ENCODE measurements at regions not wholly inside any gene's neighbourhood (a gene's known extent, or its start where the extent isn't known, plus 50 kb on each side); places are given as distances from the start of the nearest gene placed in this dataset.

- DNase-seq (ENCODE audit: low read depth), result no peak
Observed at GRCh38 chr4:32251126-32251525, 1531.0 kb downstream of the PCDH7 start.

DNA sequence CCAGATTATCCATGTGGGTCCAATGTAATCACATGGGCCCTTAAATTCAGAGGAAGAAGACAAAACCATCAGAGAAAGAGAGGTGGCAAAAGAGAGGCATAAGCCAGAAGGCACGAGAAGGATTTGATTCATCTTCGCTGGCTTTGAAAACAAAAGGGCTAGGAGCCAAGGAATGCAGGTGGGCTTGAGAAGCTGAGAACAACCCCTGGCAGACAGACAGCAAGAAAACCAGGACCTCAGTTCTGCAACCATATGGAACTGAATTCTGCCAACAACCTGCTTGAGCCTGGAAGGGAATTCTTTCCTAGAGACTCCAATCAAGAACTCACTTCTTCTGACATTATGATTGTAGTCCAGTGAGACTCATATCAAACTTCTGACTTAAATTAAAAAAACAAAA is 1531.8 kb downstream of the PCDH7 start:
- no peak for DNase-seq (ENCODE audit: low read depth)

DNA sequence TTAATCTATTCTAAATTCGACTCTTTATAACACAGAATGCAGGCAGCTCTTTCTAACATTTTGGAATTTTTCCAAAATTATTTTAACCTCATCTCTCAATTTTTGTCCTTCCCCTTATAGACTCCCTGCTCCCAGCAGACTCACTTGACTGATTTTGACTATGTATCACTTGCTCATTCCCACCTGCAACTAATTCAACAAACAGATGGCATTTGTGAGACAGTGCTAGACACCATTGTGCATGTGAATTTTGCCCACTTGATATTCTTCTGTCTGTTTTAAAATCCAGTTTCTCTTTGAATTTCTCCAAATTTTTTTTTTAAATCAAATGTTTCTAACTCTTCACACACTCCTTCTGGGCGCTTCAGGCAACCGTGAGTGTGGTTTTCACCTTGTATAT is 1534.0 kb downstream of the PCDH7 start:
- DNase-seq (ENCODE audit: low read depth), result no peak

GRCh38 chr4:32258986-32259385 is 1538.8 kb downstream of the PCDH7 start:
- no peak for DNase-seq (ENCODE audit: low read depth)

DNA sequence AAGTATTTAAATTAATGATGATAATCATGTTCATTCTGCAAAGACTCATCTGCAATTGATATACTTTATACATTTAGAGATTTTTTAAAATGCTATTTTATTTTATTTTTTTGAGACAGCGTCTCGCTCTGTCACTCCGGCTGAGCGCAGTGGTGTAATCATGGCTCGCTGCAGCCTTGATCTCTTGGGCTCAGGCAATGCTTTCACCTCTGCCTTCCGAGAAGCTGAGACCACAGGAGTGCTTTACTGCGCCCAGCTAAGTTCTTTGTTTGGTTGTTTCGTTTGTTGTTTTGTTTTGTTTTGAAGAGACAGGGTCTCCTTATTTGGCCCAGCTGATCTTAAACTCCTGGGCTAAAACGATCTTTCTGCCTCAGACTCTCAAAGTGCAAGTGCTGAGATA is 1541.0 kb downstream of the PCDH7 start:
- no peak for DNase-seq (ENCODE audit: low read depth)

DNA sequence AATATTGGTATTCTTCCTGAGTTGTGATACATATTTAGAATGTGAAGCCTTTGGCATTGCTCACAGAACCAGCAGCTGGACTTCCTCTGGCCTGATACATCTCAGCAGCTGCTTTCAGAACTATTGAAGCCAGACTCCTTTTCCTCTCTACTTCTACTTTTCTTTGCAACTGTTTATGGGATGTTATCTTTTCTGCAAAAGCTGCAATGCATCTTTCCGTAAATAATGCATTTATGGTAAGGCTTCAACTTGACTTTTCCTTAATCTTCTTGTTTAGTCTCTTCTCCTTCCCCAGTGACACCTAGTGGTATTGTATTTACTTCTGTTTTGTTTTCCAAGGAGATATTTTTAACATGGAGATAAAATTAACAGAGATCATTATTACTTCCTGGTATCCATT is 1548.7 kb downstream of the PCDH7 start:
- no peak for DNase-seq (ENCODE audit: low read depth)

- DNase-seq (ENCODE audit: low read depth), result no peak
Observed at GRCh38 chr4:32290102-32290501, 1569.9 kb downstream of the PCDH7 start.

GRCh38 chr4:32318926-32319325 is 1598.8 kb downstream of the PCDH7 start:
- DNase-seq (ENCODE audit: low read depth), result no peak

DNA sequence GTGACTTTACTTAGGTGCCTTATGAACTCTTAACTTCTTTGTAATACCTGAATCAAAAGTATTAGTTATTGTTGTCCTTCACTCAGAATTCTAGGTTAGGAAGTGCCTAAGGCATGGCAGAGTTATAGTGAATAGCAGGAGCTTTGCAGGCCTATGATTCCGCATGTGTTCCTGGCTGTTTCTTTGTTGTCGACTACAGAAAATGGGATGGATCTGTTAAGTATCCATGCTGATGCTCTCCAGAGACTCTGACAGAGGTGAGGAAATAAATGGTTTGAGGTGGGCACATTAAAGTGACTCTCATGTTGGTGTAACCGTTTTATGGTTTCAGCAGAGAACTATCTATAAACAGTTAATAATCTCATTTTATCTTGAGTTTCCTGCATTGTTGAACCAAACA is 1601.3 kb downstream of the PCDH7 start:
- DNase-seq (ENCODE audit: low read depth), result no peak

- DNase-seq (ENCODE audit: low read depth), result no peak
Observed at GRCh38 chr4:32334759-32335158, 1614.6 kb downstream of the PCDH7 start.

GRCh38 chr4:32337403-32337802 is 1617.2 kb downstream of the PCDH7 start:
- DNase-seq (ENCODE audit: low read depth), result no peak

GRCh38 chr4:32340591-32340990 is 1620.4 kb downstream of the PCDH7 start:
- DNase-seq (ENCODE audit: low read depth), result no peak

GRCh38 chr4:32341342-32341741 is 1621.2 kb downstream of the PCDH7 start:
- DNase-seq (ENCODE audit: low read depth), result no peak

- DNase-seq (ENCODE audit: low read depth), result no peak
Observed at GRCh38 chr4:32342054-32342453, 1621.9 kb downstream of the PCDH7 start.

GRCh38 chr4:32349026-32349425 is 1628.9 kb downstream of the PCDH7 start:
- DNase-seq (ENCODE audit: low read depth), result no peak

DNA sequence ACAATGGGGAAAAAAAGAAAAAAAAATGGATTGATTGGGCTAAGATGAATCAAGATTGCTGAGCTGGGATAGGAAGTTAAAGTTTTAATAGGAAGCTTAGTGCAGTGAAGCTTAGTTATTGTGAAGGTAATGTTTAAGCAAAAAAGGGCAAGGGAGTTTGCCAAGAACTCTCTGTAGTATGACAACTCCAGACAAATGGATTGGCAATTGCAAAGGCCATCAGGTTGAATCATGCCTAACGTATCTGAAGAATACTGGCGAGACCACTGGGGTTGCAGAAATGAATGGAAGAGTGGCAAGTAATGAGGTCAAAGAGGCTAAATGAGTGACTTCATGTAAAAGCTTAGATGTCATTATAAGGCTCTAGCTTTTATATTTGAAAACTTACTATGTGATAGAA is 1654.0 kb downstream of the PCDH7 start:
- DNase-seq (ENCODE audit: low read depth), result no peak

DNA sequence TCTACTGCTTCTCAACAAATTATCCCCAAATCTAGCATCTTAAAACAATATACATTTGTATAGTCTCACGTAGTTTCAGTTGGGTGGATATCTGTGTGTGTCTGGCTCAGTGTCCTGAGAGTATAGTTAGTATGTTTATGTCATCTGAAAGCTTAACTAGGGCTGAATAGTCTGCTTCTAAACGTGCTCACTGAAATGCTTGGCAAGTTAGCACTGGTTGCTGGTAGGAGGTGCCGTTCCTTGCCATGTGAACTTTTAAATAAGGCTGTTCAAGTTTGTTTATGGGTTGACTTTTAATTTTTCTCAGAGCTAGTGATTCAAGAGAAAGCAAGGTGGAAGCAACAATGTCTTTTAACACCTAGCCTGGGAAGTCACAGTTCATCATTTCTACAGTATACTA is 1673.6 kb downstream of the PCDH7 start:
- DNase-seq (ENCODE audit: low read depth), result no peak

DNA sequence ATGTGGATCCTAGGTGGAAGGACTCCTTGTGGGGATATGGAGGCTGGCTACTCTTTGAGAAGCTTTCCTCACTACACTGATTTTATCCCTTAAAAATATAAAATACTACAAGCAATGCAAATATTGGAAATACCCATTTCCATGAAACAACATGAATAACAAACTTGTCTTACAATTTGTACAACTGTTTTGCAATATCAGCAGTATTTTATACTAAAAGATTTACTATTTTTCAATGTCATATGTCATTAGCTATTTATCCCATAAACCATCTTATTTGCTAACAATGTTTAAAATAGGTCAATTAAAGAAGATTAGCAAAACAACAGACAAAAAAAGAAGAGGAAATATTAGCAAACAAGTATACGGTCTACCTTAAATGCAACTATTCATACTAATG is 1674.1 kb downstream of the PCDH7 start:
- DNase-seq (ENCODE audit: low read depth), result no peak

GRCh38 chr4:32396507-32397070 is 1676.4 kb downstream of the PCDH7 start:
- DNase-seq (ENCODE audit: low read depth), result no peak

DNA sequence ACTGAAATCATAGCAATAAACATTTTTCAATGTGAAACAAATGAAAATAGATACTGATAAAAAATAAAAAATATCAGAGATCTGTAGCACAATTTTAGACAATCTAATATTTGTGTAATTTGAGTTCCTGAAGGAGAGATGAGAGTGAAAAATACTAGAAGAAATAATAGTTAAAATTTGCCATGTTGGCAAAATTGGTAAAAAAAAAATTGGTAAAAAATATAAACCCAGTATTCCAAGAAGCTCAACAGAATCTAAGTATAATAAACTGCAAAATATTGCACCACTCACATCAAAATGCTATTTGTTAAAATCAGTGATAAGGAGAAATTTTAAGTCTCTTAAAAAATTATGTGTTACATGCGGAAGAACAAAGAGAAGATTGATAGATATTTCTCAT is 1680.7 kb downstream of the PCDH7 start:
- DNase-seq (ENCODE audit: low read depth), result no peak

- no peak for DNase-seq (ENCODE audit: low read depth)
Observed at GRCh38 chr4:32417113-32417704, 1697.0 kb downstream of the PCDH7 start.

DNA sequence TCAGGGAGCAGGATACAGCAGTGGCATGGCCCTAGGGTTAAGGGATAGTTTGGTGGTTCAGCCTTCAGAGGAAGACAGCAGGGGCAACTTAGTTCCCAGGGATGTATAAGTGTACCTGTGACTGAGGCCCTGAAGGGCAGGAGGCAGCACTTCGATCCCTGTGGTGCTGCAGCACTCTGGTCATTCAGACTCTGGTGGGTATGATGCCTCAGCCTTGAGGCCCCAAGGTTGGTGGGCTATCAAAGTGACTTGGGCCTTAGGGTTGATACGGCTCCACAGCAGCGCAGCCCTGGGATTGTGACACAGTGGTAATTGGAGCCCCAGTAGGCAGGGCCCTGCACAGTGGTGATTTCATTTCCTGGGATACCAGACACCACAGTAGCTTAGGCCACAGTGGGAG is 1703.1 kb downstream of the PCDH7 start:
- DNase-seq (ENCODE audit: low read depth), result no peak

- DNase-seq (ENCODE audit: low read depth), result no peak
Observed at GRCh38 chr4:32425243-32425642, 1705.1 kb downstream of the PCDH7 start.

- no peak for DNase-seq (ENCODE audit: low read depth)
Observed at GRCh38 chr4:32427566-32427965, 1707.4 kb downstream of the PCDH7 start.

DNA sequence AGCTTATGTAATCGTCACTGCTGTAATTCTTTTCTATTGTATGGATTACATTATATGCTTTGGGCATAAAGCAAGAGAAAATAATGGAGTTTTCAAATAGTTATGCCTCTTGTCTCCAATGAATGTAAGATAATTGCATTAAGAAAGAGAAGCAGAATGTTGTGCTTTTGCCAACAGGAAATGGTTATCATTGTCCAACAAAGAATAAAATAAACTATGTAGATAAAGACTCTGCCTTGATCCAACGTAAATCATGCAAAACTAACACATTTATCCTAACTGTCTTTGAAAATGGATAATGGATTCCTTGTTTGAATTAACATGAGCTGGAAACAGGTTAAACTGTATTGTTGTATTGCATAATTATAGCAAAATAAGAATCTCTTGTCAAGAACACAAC is 1709.0 kb downstream of the PCDH7 start:
- no peak for DNase-seq (ENCODE audit: low read depth)

Measured in stromal cell of bone marrow (primary cell).